ENCODE measurements at regions not wholly inside any gene's neighbourhood (a gene's known extent, or its start where the extent isn't known, plus 50 kb on each side); places are given as distances from the start of the nearest gene placed in this dataset.
"Not testable (repeated sequence)": the region's sequence is repeated elsewhere in the genome, so short reads cannot be mapped to it uniquely, and the experiment has no call there.

DNA sequence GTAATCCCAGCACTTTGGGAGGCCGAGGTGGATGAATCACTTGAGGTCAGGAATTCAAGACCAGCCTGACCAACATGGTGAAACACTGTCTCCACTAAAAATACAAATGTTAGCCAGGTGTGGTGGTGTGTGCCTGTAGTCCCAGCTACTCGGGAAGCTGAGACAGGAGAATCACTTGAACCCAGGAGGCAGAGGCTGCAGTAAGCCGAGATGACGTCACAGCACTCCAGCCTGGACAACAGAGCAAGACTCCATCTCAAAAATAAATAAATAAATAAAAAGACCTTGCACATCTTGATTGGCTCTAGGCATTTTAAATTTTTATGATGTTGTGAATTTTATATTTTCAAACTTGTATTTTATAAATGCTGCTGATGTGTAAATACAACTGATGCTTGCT, 141.7 kb downstream of the ARRDC3 start:
- DNase-seq (ENCODE audit: low read depth), result not testable (repeated sequence)

DNA sequence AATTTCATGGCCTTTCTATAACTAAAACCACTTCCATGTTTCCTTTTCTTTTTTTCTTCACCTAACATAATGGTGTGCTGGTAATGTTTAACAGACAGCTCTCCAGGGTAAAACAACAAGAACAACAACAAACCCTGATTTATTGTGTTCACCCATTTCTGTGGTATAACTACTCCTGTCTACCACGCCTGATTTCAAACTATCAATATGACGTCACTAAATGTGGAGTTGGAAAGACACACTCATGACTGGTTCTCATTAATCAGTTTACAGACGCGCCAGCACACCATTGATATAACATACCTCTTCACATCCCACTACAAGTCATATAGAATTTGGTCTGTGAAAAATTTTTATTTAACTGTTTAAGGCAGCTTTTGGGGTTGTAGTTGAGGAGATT, 142.9 kb downstream of the ARRDC3 start:
- DNase-seq (ENCODE audit: low read depth), result no peak

DNA sequence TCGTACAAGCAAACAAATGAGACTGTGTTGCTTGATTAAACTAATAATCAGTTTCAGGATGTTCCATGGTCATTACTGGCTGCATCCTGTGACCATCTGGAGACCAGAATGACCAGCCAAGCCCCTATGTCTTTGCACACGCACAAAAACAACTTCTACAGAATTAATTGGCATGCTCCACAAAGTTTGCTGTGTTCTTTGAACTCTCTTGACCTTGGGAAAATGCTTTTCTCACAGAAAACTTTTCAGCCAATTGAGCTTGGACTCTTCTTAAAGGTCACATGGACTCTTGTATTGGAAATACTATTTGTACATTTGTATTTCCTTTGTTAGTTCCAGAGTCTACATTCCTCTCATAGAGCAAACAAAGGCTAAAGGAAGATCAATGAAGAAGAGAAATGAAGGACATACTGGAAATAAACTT, 147.8 kb downstream of the ARRDC3 start:
- no peak for DNase-seq (ENCODE audit: low read depth)

GRCh38 chr5:91232523-91232922, 150.6 kb downstream of the ARRDC3 start:
- no peak for DNase-seq (ENCODE audit: low read depth)

GRCh38 chr5:91229031-91229727, 153.9 kb downstream of the ARRDC3 start:
- DNase-seq (ENCODE audit: low read depth), result no peak

DNA sequence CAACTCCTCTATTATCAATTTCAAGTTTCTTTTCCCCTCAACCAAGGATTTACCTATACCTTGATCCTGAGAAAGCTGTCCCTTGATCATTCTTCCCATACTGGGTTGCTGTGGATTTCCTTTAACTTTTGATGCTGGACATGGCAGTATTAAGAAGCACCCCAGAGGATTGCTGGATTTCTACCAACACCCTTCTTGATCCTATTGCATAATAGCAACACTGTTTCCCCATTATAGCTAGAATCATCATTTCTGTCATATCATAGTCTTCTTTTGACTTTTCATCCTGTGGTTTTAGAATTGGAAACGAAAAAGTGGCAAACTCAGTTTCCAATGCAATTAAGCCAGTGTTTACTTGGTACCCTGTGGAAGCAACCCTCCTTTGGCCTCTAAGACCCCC, 154.9 kb downstream of the ARRDC3 start:
- no peak for DNase-seq (ENCODE audit: low read depth)

GRCh38 chr5:91225848-91226686, 157.1 kb downstream of the ARRDC3 start:
- peak; percentile 38 for DNase-seq (ENCODE audit: low read depth)

DNA sequence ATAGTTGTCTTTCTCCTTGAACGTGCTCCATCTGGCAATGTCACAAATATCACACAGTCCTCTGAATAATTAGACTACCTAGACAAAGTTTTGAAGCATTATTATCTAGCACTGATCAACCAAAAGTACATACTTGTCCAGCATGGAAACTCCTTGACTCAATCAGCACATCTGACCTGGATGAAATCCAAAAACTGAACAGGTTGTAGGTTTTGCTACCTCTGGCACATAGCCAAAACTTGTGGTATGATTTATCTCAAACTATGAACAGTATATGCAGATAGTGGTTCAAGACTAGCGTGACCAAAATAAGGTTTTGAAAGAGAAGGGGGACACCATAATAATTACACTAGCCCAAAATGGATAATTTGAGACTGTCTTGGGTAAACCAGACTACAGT, 158.1 kb downstream of the ARRDC3 start:
- DNase-seq (ENCODE audit: low read depth), result no peak

GRCh38 chr5:91224456-91224855, 158.7 kb downstream of the ARRDC3 start:
- no peak for DNase-seq (ENCODE audit: low read depth)

DNA sequence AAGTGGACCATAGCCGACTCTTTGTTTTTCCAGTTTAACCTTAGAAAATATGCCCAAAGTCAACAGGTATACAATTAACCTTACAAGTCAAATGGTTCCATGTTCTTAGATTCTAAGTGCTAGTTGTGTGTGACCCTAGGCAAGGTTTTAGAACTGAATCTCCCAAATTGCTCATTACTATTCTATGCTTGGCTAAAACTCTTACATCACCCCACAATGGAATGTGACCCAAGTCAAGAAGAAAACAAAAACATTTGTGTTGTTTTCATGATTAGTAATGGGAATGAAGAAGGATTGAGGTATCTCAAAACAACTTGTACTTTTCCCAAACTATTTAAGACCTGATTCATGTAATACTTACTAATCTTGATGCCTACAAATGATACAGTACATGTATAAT, 159.2 kb downstream of the ARRDC3 start:
- DNase-seq (ENCODE audit: low read depth), result no peak

- DNase-seq (ENCODE audit: low read depth), result no peak
Observed at GRCh38 chr5:91222482-91222881, 160.6 kb downstream of the ARRDC3 start.

- DNase-seq (ENCODE audit: low read depth), result no peak
Observed at GRCh38 chr5:91221917-91222316, 161.2 kb downstream of the ARRDC3 start.

DNA sequence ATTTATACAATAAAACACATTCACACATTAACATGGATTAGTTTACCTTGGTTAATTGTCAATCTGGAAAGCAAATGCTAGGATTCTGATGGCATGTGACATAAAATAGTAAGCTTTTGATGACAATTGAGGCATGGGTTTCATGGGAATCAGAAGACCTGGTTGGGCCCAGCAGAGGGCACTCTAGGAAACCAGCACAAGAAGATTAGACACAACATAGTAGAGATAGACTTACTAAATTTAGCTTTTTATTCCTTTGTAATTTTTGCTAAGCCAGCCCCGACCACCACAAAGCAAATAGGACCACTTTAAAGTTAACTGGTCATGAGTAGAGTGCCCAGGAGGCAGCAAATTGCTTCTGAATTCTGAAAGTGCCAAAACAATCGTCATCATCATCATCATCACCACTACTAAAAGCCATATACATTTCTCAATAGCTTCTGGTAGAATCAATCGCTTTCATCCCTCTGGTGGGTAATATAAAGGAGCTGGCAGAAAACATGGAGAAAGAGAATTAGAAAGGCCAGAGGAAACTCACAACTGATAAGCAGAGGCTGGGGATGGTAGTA, 163.2 kb downstream of the ARRDC3 start:
- no peak for DNase-seq (ENCODE audit: low read depth)

DNA sequence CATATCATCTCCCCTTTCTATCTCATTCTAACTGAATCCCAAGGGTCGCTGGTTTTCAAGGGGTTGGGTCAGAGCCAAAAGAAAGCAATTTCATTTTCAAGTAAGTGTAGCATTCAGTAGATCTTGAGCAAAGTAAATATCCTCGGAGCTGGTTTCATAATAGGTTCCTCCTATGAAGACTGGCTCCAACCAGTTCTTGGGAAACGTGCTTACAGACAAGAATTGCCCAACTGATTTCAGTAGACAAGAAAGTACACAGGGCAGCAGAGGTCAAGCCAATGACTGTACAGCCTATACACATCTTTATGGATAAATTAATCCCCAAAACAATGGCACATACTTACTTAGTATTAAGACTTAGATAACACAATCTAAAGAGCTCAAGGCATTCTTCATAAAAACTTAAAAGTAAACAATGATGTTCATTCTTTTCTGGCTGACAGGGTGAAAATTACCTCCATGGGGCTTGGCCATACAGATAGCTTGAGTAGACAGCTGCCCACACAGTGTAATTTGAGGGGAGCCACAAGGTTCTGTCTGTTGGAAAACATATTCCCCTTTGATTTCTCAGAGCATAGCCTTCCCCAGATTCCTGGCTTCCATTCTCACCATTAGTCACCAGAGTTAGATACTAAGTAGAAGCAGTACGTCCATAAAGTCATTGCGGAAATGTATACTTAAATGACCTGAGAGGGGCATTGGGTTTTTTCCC, 163.9 kb downstream of the ARRDC3 start:
- no peak for DNase-seq (ENCODE audit: low read depth)

DNA sequence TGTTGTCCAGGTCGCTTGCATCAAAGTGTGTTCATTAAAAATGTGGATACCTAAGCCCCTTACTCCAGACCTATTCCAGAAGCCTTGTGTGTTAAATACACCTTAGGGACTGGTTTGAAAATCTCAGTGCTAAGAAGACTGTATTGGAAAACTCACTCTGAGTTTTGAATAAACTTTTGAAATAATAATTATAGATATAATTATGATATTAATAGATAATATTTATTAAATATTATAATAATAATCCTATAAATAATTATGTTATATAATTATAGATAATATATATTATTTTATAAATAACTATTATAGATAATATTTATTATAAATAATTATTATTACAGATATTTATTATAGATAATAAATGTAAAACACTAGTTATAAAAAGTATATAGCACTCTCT, 165.3 kb downstream of the ARRDC3 start:
- DNase-seq (ENCODE audit: low read depth), result no peak

DNA sequence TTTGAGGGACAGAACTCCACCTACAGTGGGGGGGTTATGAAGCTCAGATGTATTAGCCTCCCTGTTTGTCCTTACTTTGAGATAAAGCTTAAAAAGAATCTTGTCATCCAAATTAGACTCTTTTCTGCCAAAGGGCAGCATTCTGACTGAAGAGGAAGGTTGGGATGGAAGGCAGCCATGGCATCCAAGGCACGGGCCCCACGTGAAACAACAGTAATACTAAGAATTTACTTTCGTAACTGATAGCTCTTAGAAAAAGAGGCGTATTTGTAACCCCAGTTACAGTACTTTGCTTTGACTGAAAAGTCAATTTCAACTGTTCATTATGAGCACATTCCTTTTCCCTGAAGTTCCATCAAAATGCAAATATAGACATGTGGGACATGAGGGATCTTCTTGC, 168.5 kb downstream of the ARRDC3 start:
- DNase-seq (ENCODE audit: low read depth), result no peak

Measured in T follicular helper cell (primary cell).